ENCODE measurements at regions not wholly inside any gene's neighbourhood (a gene's known extent, or its start where the extent isn't known, plus 50 kb on each side); places are given as distances from the start of the nearest gene placed in this dataset.
"Not testable (repeated sequence)": the region's sequence is repeated elsewhere in the genome, so short reads cannot be mapped to it uniquely, and the experiment has no call there.

GRCh38 chr3:163196245-163196644 is 1699.6 kb downstream of the OTOL1 start:
- Histone ChIP-seq H3K27me3 (ENCODE audit: control insufficient read depth, insufficient read depth, low read length) (no peaks in the 10 kb centered on the region), H3K36me3 (ENCODE audit: control insufficient read depth, insufficient read depth, low read length) (no peaks in the 10 kb centered on the region), H3K4me3 (ENCODE audit: low read depth, low read length) (no peak overlapping the region)
- TF ChIP-seq CTCF (IDR thresholded peaks at IDR 0.05; ENCODE audit: insufficient read depth, low read length, severe bottlenecking): no peak
- DNase-seq (ENCODE audit: low read depth): no peak
- FAIRE-seq: no peak

DNA sequence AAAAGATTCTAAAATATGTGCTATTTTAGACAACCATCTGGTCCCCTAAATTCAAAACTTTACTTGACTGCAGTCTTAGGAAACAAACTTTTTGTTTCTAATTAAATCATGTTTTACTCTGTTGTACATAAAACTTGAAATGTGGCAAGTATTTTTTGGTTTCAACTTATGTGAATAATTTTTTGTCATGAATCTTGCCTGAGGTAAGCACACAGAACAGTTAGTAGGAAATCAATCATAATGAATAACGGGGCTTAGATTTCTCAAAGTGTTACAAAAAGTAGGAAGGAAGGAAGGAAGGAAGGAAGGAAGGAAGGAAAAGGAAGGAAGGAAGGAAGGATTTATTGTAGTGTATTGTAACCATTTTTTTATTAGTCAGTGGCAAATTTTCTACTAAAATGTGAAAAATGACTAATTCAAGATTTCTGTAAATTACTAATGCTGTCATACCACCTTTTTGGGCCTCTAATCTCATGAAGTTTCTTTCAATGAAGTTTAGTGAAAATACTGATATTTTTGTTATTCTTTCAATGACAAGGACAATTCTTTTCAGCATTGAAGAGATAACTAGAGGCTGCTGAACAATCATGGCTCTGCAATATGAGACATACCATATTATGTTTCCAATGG is 1689.2 kb downstream of the OTOL1 start:
- Histone ChIP-seq H3K27me3 (ENCODE audit: control insufficient read depth, insufficient read depth, low read length) (no peaks in the 10 kb centered on the region), H3K4me3 (ENCODE audit: low read depth, low read length) (no peak overlapping the region), H3K36me3 (ENCODE audit: control insufficient read depth, insufficient read depth, low read length) (no peaks in the 10 kb centered on the region)
- TF ChIP-seq CTCF (IDR thresholded peaks at IDR 0.05; ENCODE audit: insufficient read depth, low read length, severe bottlenecking): no peak
- no peak for FAIRE-seq
- no peak for DNase-seq (ENCODE audit: low read depth)

- DNase-seq (ENCODE audit: low read depth): no peak
- Histone ChIP-seq H3K4me3 (ENCODE audit: low read depth, low read length) (no peak overlapping the region), H3K36me3 (ENCODE audit: control insufficient read depth, insufficient read depth, low read length) (no peaks in the 10 kb centered on the region), H3K27me3 (ENCODE audit: control insufficient read depth, insufficient read depth, low read length) (no peaks in the 10 kb centered on the region)
- no peak for FAIRE-seq
- TF ChIP-seq CTCF (IDR thresholded peaks at IDR 0.05; ENCODE audit: insufficient read depth, low read length, severe bottlenecking): no peak
Observed at GRCh38 chr3:163175970-163176369, 1679.4 kb downstream of the OTOL1 start.

- DNase-seq (ENCODE audit: low read depth); FAIRE-seq; H3K27me3 ChIP-seq (ENCODE audit: control insufficient read depth, insufficient read depth, low read length): not testable (repeated sequence)
Observed at GRCh38 chr3:163172513-163172912, 1675.9 kb downstream of the OTOL1 start.

DNA sequence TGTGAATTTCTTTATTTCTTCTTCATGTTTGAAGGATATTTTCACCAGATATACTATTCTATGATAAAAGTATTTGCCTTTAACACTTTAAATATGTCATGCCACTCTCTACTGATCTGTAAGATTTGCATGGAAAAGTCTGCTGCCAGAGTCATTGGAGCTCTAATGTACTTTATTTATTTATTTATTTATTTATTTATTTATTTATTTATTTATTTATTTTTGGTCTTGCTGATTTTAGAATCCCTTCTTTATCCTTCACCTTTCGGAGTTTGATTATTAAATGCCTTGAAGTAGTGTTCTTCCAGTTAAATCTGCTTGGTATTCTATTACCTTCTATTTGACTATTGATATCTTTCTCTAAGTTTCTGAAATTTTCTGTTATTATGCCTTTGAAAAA is 1669.6 kb downstream of the OTOL1 start:
- no peak for FAIRE-seq
- no peak overlapping the region for H3K4me3 ChIP-seq (ENCODE audit: low read depth, low read length)
- no peak for TF ChIP-seq CTCF (IDR thresholded peaks at IDR 0.05; ENCODE audit: insufficient read depth, low read length, severe bottlenecking)
- H3K27me3 ChIP-seq (ENCODE audit: control insufficient read depth, insufficient read depth, low read length): no peaks in the 10 kb centered on the region
- H3K36me3 ChIP-seq (ENCODE audit: control insufficient read depth, insufficient read depth, low read length): no peaks in the 10 kb centered on the region
- no peak for DNase-seq (ENCODE audit: low read depth)

More at GRCh38 chr3:163172513-163172912, 1675.9 kb downstream of the OTOL1 start:
- H3K36me3 ChIP-seq (ENCODE audit: control insufficient read depth, insufficient read depth, low read length); H3K4me3 ChIP-seq (ENCODE audit: low read depth, low read length): not testable (repeated sequence)

- Histone ChIP-seq H3K4me3 (ENCODE audit: low read depth, low read length) (no peak overlapping the region), H3K36me3 (ENCODE audit: control insufficient read depth, insufficient read depth, low read length) (no peaks in the 10 kb centered on the region), H3K27me3 (ENCODE audit: control insufficient read depth, insufficient read depth, low read length) (no peaks in the 10 kb centered on the region)
- no peak for DNase-seq (ENCODE audit: low read depth)
- no peak for TF ChIP-seq CTCF (IDR thresholded peaks at IDR 0.05; ENCODE audit: insufficient read depth, low read length, severe bottlenecking)
- FAIRE-seq: no peak
Observed at GRCh38 chr3:163159306-163159705, 1662.7 kb downstream of the OTOL1 start.
